ENCODE measurements at regions not wholly inside any gene's neighbourhood (a gene's known extent, or its start where the extent isn't known, plus 50 kb on each side); places are given as distances from the start of the nearest gene placed in this dataset.
"Not testable (repeated sequence)": the region's sequence is repeated elsewhere in the genome, so short reads cannot be mapped to it uniquely, and the experiment has no call there.

DNA sequence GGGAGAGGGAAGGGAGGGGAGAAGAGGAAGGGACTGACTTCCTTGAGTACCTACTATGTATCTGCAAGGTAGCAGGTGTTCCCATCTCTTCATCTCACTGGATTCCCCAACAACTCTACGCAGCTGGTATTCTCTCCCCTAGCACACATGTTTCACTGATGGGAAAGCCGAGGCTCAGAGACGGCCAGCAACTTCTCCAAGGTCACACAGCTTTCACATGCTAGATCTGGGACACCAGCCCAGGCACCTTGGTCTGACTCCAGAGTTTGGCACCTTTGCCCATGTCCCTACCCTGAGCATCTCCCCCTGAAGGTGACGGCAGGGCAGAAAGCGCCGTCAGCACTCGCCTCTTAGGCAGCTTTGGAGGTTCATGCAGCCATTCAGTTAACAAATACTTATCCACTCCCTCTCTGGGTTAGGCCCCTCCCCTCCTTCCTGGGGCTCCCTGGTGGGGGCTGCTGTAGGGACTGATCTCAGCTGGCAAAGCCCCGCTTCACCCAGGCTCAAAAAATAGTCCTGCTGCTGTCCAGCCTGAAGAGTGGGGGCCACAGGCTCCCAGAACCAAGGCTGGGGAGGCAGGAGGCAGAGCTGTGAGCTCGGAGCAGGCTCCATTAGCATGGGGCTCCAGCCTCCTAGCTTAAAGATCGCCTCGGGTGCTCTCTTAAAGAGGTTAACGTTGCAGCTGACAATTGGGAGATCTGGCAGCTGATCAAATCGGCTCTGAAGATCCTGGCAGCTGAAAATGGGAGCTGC, 79.4 kb downstream of the IGLL1 start:
- peak; percentile 62 for DNase-seq

DNA sequence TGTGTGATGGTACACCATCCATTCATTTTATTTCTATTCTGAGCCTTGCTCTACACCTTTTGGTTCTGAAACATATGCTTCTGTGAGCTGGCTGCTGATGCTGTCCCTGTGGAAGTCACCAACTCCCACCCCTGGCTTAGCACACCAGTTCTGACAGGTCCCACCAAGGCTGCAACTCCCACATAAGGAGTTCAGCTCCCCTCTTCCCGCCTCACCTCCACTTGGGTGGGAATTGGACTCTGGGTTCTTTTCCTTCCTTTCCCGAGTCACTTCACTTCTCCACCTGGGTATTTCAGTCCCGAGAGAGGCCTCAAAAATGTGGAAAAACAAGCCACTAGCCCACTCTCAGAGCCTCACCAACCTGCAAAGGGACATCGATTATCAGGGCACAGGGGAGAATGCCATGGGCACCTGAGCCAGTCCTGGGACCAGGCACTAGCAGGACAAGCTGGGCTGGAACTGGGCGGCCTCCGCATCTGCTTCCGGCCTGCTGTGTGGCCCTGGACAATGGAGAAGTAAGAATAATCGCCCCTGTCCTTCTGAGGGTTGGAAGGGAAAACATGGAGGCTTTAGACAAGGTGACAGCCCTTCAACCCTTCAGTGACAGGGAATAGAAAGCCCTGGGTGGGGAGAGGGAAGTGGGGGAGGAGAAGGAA, 80.1 kb downstream of the IGLL1 start:
- no peak for DNase-seq

DNA sequence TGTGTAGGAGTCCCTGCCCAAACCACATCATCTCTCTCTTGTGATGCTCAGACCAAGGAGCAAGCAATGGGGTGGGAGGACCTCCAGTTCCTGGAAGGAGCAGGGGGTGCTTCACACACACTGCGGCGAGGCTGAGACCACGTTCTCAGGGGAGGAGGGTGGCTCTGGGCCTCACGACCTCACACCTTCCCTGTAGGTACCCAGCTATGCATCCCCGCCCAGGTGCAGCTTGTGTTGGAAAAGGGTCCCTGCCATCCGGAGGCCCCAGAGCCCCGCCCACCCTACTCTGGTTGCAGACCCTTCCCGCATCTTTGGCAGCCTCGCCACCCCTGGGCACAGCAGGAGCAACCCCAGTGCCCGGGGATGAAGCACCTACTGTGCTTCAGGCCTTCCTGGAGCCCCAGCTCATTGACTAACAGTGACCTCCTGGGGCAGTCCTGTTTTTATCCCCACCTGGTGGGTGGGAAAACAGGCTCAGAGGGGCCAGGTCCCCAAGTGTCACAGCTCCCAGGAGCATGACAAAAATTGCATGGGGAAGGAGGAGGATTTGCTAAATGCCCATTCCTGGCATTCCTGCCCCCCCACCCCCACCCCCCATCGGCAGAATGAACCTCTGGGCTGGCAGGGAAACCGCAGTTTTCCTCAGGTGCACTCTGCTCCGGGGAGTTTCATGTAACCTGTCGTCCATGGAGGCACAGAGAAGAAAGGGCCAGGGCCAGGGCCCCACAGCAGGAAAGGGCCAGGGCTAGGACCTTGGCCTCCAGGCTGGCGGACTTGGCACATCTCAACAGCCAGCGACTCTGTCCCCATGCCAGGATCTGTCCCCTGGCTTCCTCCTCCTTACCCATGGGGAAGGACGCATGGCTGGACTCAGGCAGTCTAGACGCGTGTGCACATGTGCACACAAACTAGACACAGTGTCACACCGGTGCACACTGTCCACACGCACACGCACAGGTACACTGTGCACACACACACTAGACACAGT, 81.0 kb downstream of the IGLL1 start:
- DNase-seq: no peak

GRCh38 chr22:23497889-23498288, 82.2 kb downstream of the IGLL1 start:
- DNase-seq: not testable (repeated sequence)

- DNase-seq: no peak
Observed at GRCh38 chr22:23497016-23497885, 82.8 kb downstream of the IGLL1 start.

DNA sequence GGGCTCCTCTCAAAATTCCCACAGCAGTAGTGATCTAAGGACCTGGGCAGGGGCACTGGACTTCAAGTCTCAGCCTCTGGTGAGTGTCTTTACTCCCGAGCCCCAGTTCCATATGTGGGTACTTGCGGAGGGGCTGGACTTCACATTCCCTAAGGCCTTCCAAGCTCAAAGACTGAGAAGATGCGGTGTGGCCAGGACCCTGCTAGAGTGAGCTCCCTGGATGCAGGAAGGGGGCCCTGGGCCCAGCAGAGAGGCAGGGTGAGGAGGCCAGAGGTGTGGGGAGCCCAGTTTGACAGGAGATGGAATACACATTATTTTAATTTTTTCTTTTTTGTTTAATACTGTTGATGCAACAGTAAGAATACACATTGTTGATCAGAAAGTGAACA, 83.7 kb downstream of the IGLL1 start:
- DNase-seq: no peak

DNA sequence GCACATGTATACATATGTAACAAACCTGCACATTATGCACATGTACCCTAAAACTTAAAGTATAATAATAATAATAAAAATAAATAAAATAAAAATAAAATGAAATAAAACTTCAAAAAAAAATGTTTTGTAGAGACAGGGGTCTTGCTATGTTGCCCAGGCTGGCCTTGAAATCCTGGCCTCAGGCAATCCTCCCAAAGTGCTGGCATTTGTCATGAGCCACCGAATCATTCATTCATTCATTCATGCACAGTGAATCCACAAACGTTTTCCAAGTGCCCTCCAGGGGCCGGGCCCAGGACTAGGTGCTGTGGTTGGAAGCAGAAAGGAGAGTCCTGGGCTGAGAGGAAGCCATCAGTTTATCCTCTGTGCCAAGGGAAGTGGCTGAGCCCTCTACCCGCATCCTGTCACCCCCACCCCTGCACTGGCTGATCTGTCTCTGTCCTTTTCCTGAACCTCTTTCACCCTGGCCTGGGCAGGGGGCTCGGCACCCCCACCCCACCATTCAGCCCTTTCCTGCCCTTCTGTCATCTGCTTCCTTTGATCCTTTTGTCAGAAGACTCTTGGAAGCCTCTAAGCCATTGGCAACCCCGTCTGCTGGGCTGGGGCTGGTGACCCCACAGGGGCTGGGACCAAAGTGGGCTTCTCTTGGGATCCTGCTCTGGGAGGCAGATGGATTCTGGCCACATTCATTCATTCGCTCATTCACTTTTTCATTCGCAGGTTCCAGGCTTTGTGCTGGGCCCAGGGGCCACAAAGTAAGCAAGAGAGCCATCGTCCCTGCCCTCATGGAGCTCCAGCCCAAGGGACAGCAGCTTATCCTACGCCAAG, 84.3 kb downstream of the IGLL1 start:
- DNase-seq: no peak

DNA sequence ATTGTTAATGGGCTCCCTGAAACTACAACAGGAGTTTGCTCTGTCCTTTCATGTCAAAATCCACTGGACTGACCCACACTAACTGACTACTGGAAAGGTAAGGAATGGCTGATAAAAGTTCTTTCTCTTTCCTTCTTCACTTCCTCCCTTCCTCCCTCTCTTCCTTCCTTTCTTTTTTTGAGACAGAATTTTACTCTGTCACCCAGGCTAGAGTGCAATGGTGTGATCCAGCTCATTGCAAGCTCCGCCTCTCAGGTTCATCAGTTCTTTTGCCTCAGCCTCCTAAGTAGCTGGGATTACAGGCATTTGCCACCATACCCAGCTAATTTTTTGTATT, 85.2 kb downstream of the IGLL1 start:
- no peak for DNase-seq

DNA sequence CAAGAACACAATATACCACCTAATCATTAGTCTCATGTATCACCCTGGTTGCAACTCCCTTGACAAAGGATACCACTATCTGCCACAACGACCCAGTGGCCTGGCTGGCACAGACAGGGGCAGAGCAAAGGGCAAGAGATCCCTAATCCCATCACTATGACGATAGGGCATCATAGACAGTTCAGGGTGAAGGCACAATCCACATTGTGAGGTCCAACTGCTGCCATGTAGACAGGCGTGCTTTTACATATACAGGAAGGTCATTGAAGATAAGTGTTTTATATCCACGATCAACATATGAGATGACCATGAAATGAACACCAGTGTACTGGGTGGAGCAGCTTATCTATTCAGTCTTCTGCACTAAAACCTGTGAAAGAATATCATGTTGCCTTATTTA, 94.6 kb downstream of the IGLL1 start:
- no peak for DNase-seq

GRCh38 chr22:23484651-23485050, 95.4 kb downstream of the IGLL1 start:
- DNase-seq: no peak

DNA sequence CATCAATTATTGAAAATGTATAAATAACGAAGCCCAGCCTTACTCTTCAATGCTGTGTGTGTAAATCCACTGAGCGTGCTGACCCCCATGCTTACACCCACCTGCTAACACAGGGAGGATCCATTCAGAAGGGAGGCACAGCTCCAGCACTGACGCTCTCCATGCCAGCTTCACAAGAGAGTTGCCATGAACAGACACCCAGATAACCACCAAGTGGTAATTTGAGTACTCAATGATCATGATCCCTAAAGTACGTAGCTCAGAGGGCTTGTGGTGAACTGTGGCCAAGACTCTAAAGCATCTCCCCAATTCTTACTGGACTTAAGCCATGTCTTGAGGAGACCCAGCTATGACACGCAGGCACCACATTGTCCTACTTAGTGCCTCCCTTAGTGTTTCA, 98.7 kb downstream of the IGLL1 start:
- no peak for DNase-seq

GRCh38 chr22:23478175-23478574, 101.9 kb downstream of the IGLL1 start:
- DNase-seq: no peak

DNA sequence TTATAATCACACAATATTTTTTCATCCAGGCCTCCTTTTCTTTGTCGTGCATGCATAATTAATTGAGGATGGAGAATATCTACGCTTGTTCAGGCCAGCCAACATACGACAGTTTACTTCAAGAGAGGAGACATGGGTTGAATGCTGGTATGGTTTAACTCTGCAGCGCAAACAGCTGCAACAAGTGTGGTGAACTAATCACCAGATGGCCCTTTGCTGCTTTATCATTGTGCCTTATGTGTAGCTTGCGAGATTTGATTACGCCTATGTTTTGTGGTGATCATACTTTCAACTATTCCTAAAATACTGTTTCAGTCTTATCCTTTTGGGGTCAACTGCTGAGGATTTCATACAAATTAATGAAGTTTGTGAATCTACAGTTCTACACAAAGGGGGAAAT, 105.6 kb downstream of the IGLL1 start:
- DNase-seq: not testable (repeated sequence)

DNA sequence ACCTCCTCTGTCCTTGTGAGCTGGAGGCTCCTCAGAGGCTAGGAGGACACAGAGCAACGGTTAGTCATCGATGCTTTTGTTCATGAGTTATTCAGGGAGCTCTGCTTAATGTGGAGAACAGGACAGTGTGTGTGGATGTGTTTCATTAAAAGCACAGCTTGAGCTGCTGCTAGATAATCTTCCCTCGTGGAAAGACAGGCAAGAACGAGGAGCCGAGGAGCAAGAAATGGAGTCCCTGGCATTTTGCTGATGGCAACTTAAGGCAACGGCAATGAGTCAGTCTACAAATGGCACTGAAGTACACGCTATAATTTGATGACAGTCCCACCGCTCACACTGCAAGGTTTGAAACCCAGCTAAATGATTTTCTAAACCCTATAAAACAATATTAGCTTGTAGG, 106.2 kb downstream of the IGLL1 start:
- DNase-seq: no peak

- DNase-seq: not testable (repeated sequence)
Observed at GRCh38 chr22:23472376-23472775, 107.7 kb downstream of the IGLL1 start.

DNA sequence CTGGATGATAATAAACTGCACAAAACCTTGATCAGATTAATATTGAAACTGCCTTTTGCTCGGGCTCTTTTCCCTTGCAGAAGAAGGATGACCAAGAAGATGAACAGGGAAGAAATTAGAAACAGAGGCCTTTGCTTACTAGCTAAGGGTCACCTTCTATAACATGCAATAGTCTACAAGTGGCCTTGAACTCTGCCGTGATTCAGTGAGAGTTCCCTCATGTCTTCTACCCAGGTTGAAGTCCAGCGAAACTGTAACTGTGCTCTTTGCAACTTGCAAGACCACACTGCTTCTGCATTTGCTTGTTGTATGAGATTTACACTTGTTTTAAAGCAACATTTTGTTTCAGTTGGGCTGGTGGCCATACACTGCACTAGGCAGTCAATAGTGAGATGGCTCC, 108.4 kb downstream of the IGLL1 start:
- no peak for DNase-seq

DNA sequence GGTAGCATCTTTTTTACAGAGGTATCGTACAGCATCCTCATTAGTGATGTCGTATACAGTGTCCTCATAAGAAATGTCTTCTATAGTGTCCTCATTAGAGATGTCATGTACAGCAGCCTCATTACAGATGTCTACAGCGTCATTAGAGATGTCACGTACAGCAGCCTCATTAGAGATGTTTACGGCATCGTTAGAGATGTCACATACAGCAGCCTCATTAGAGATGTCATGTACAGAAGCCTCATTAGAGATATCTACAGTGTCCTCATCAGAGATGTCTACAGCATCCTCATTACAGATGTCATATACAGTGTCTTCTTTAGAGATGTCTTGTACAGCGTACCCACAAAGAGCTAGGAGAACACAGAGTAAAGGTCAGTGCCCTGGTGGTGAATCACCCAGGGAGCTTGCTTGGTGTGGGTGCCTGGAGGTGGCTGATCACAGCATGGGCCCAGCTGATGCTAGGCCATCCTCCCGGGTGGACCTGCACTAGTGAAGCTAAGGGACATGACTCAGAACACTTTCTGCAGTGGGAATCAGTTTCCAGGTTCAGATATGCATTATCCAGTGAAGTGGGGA, 109.2 kb downstream of the IGLL1 start:
- DNase-seq: no peak

GRCh38 chr22:23467721-23468294, 112.3 kb downstream of the IGLL1 start:
- no peak for DNase-seq

DNA sequence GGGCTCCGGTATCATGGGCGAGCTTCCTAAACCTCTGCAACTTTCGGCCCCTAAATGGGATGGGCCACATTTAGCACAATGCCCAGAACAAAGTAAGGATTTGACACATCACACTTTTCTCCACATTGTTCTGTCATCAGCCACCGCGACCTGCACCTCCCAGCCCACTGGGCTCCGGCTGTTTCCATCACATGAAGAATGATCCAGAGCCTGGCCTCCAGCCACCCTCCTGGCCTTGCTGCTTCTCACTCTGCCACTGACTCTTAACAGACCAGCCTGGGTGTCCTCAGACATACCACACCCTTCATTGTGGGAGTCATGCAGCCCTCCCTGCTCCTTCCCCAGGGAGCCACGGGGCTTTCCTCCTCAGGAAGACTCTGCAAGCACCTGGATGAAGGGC, 113.7 kb downstream of the IGLL1 start:
- no peak for DNase-seq

DNA sequence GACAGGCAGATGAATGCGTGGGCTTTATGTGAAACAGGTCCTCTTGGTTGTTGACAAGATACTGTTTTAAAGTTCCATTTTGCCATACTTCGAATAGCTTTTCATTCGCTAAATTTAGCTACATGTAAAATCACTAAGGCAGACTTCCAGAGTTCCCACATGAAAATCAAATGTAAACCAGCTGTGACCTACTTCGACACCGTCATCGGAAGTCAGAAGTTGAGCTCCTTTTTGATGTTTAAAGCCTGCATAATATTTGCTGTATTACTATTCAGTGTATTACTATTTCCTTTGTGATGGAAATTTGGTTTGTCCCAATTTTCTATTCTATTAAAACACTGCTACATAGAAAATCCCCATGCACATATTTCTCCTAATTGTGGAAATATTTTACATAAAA, 115.3 kb downstream of the IGLL1 start:
- DNase-seq: not testable (repeated sequence)

- DNase-seq: not testable (repeated sequence)
Observed at GRCh38 chr22:23460517-23461031, 119.5 kb downstream of the IGLL1 start.
